ENCODE measurements at regions not wholly inside any gene's neighbourhood (a gene's known extent, or its start where the extent isn't known, plus 50 kb on each side); places are given as distances from the start of the nearest gene placed in this dataset.

- no peak overlapping the region for H3K4me3 ChIP-seq (replicated peaks in 1 of 3; ENCODE audit: insufficient read depth in 1 of 3, low read depth in 1 of 3, low read length in 3 of 3)
- CTCF ChIA-PET: no interaction called here
- dilution Hi-C loops (cut with MboI; ENCODE audit: extremely low pct_ligation_motif_present, low sequenced_read_pairs) (no loop called here), intact Hi-C loops (cut with micrococcal nuclease) (no loop called here)
- H3K27me3 ChIP-seq (ENCODE audit: control insufficient read depth in 2 of 2, insufficient read depth in 2 of 2, low read length in 2 of 2): no peaks in the 10 kb centered on the region
- H4K20me1 ChIP-seq (replicated peaks; ENCODE audit: control insufficient read depth, extremely low read depth, insufficient read depth, low read length): no peaks in the 10 kb centered on the region
- H3K9me3 ChIP-seq (replicated peaks; ENCODE audit: control insufficient read depth, insufficient read depth, low read length): no peaks in the 10 kb centered on the region
- no TSS peak for BruUV-seq (replicated peaks)
- no peak overlapping the region for H3K9ac ChIP-seq (replicated peaks; ENCODE audit: extremely low read depth, insufficient read depth, low read length)
- H3K4me2 ChIP-seq (ENCODE audit: insufficient read depth, low read length): no peak overlapping the region
- no peaks in the 10 kb centered on the region for H3K36me3 ChIP-seq (ENCODE audit: control insufficient read depth in 2 of 2, extremely low read depth in 1 of 2, insufficient read depth in 2 of 2, low read length in 2 of 2)
- FAIRE-seq (no peak), DNase-seq (ENCODE audit: low read depth, low spot score) (no peak)
- POLR2A ChIA-PET: no interaction called here
- H3K9me1 ChIP-seq (replicated peaks; ENCODE audit: control insufficient read depth, extremely low read depth, insufficient read depth, low read length): no peaks in the 10 kb centered on the region
- H3K27ac ChIP-seq (ENCODE audit: insufficient read depth, low read depth, low read length): no peak overlapping the region
- no peaks in the 10 kb centered on the region for H3K4me1 ChIP-seq (ENCODE audit: control insufficient read depth, extremely low read depth, insufficient read depth, low read length)
- TF ChIP-seq, protein P1, sequence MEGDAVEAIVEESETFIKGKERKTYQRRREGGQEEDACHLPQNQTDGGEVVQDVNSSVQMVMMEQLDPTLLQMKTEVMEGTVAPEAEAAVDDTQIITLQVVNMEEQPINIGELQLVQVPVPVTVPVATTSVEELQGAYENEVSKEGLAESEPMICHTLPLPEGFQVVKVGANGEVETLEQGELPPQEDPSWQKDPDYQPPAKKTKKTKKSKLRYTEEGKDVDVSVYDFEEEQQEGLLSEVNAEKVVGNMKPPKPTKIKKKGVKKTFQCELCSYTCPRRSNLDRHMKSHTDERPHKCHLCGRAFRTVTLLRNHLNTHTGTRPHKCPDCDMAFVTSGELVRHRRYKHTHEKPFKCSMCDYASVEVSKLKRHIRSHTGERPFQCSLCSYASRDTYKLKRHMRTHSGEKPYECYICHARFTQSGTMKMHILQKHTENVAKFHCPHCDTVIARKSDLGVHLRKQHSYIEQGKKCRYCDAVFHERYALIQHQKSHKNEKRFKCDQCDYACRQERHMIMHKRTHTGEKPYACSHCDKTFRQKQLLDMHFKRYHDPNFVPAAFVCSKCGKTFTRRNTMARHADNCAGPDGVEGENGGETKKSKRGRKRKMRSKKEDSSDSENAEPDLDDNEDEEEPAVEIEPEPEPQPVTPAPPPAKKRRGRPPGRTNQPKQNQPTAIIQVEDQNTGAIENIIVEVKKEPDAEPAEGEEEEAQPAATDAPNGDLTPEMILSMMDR (IDR thresholded peaks at IDR 0.05; ENCODE audit: extremely low read depth in 1 of 2, insufficient read depth in 1 of 2, low read depth in 1 of 2, low read length in 2 of 2): no peak
- TF ChIP-seq FOS (IDR thresholded peaks at IDR 0.05; ENCODE audit: borderline replicate concordance, insufficient read depth, low read length) (no peak), MYC (IDR thresholded peaks at IDR 0.05; ENCODE audit: low read depth, low read length) (no peak), EZH2 (IDR thresholded peaks at IDR 0.05; ENCODE audit: borderline replicate concordance, low read depth, low read length, severe bottlenecking) (no peak), MAX (IDR thresholded peaks at IDR 0.05; ENCODE audit: insufficient read depth, insufficient read length) (no peak), JUN (IDR thresholded peaks at IDR 0.05; ENCODE audit: borderline replicate concordance, insufficient read depth, insufficient read length, low read depth) (no peak), POLR2A (IDR thresholded peaks at IDR 0.05; ENCODE audit: low read depth, low read length) (no peak), GATA2 (IDR thresholded peaks at IDR 0.05; ENCODE audit: insufficient read depth, insufficient read length, low read depth, low read length) (no peak), POLR2AphosphoS5 (IDR thresholded peaks at IDR 0.05; ENCODE audit: insufficient read depth, low read depth, low read length) (no peak)
- H2AFZ ChIP-seq (ENCODE audit: low read depth, low read length): no peak overlapping the region
- H3K79me2 ChIP-seq (ENCODE audit: control insufficient read depth, insufficient read depth, low read length): no peaks in the 10 kb centered on the region
Measured at GRCh38 chr5:152193391-152194107, 211.5 kb downstream of the NMUR2 start.

Measured in endothelial cell of umbilical vein (primary cell).